HFF-Myc (cell line): ENCODE measurements at regions not wholly inside any gene's neighbourhood (a gene's known extent, or its start where the extent isn't known, plus 50 kb on each side); places are given as distances from the start of the nearest gene placed in this dataset.

Experiments used
- DNase-seq: peaks from one replicate; pipeline ENCODE4 v3.0.0-alpha.2; 2011; ENCODE audit warnings: low read depth; ENCODE audit errors: extremely low read depth
- H3K4me3 ChIP-seq: replicated peaks from 2 replicates; pipeline ENCODE4 v1.5.1; 2011; ENCODE audit warnings: low read depth, mild to moderate bottlenecking, control low read depth, low read length
- CTCF ChIP-seq: IDR thresholded peaks from 2 replicates; pipeline ENCODE4 v1.5.1; 2012; ENCODE audit warnings: mild to moderate bottlenecking, low read depth, low read length, control low read depth; ENCODE audit errors: missing control alignments

DNA sequence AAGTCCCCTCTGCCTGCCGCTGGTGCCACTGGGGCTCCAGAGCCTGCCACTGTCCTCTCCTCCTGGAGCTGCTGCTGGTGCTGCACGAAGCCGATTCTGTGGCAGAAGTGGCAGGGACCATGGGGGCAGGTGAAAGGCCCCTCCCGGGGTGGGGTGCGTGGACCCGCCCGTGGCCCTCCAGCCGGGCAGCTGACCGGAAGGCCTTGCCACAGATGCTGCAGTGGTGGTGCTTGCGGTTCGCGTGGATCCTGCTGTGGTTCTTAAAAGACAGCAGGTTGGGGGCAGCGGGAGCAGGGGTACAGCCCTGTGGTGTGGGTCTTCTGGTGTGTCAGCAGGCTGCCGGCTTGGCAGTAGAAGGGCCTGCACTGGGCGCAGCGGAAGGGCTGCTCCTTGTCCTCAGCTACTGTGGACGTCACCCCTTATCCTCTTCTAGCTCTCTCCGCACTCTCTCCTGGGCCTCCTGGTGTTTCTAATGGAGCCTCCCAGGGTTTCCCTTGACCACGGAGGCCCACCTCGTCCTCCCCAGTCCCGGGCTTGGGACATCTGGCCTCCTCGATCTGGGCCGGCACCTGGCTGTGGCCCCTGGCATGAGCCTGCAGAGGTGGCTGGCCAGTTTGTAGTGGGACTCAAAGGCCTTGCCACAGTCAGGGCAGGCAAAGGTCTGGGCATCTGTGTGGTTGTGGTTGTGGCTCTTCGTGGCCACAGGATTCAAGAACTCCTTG lies 380.4 kb downstream of the OLFM4 start:
- no peak overlapping the region for H3K4me3 ChIP-seq
- TF ChIP-seq CTCF, result no peak
- DNase-seq, result no peak

- H3K4me3 ChIP-seq, result no peak overlapping the region
- no peak for TF ChIP-seq CTCF
- no peak for DNase-seq
Observed at GRCh38 chr13:53411463-53411862, 382.9 kb downstream of the OLFM4 start.

GRCh38 chr13:53415135-53415534 lies 386.5 kb downstream of the OLFM4 start:
- no peak overlapping the region for H3K4me3 ChIP-seq
- no peak for DNase-seq
- no peak for TF ChIP-seq CTCF

- no peak for DNase-seq
- TF ChIP-seq CTCF, result no peak
- H3K4me3 ChIP-seq, result no peak overlapping the region
Observed at GRCh38 chr13:53417601-53418000, 389.0 kb downstream of the OLFM4 start.

- no peak overlapping the region for H3K4me3 ChIP-seq
- no peak for TF ChIP-seq CTCF
- DNase-seq, result no peak
Observed at GRCh38 chr13:53422415-53422814, 393.8 kb downstream of the OLFM4 start.

DNA sequence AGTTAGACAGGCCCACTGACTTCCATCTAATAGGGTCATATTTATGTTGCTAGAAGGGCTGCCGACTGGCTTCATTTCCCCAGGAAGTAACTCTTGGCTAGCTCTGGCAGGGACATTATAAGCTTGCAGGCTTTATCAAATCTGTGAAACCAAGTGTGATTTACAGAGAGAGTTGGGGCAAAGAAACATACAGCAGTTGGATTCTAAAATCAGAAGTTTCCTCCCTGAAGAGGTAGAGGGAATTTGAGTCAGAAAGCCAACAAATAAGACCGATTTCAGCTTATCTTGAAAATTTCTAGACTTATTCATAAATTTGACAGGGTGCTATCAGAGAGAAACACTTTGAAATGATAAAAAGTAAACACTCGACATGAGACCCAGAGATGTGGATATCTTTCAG lies 407.8 kb downstream of the OLFM4 start:
- H3K4me3 ChIP-seq, result no peak overlapping the region
- DNase-seq, result no peak
- TF ChIP-seq CTCF, result no peak
